Progenitor cell of endocrine pancreas (in vitro differentiated cells): ENCODE measurements at regions not wholly inside any gene's neighbourhood (a gene's known extent, or its start where the extent isn't known, plus 50 kb on each side); places are given as distances from the start of the nearest gene placed in this dataset.

Source experiments
- DNase-seq: peaks from one replicate; pipeline ENCODE4 v3.0.0; 2021; ENCODE audit warnings: low spot score; ENCODE audit not compliant: unreplicated experiment
- H3K27ac Mint-ChIP-seq: 2 replicates; pipeline ENCODE4 v1.8.0; 2021; ENCODE audit warnings: mild to moderate bottlenecking, moderate library complexity, mixed read lengths
- H3K27me3 Mint-ChIP-seq: 2 replicates; pipeline ENCODE4 v1.8.0; 2021; ENCODE audit warnings: mixed read lengths
- H3K36me3 Mint-ChIP-seq: 2 replicates; pipeline ENCODE4 v1.8.0; 2022; ENCODE audit warnings: mixed read lengths; ENCODE audit not compliant: insufficient read depth
- H3K4me1 Mint-ChIP-seq: 2 replicates; pipeline ENCODE4 v1.8.0; 2021; ENCODE audit warnings: low read depth, mixed read lengths
- H3K4me3 Mint-ChIP-seq: 2 replicates; pipeline ENCODE4 v1.8.0; 2021; ENCODE audit warnings: low read depth, mild to moderate bottlenecking, moderate library complexity, mixed read lengths
- H3K9me3 Mint-ChIP-seq: 2 replicates; pipeline ENCODE4 v1.8.0; 2021; ENCODE audit warnings: low read depth, mixed read lengths
- CTCF ChIP-seq: fragments of 200-600 bp; sonication (generic); IDR thresholded peaks from one replicate; pipeline ENCODE4 v1.5.0; 2021; ENCODE audit warnings: antibody characterized with exemption, mild to moderate bottlenecking; ENCODE audit not compliant: unreplicated experiment

- DNase-seq: no peak
- H3K27ac Mint-ChIP-seq: no peak overlapping the region
- TF ChIP-seq CTCF: no peak
- H3K4me3 Mint-ChIP-seq: no peak overlapping the region
- H3K27me3 Mint-ChIP-seq: peaks cover 3% of the 10 kb centered on the region
- no peaks in the 10 kb centered on the region for H3K4me1 Mint-ChIP-seq
- H3K36me3 Mint-ChIP-seq: no peaks in the 10 kb centered on the region
- H3K9me3 Mint-ChIP-seq: peaks cover 2% of the 10 kb centered on the region
These were observed 714.7 kb downstream of the QKI start for GRCh38 chr6:164129218-164129617.

GRCh38 chr6:164128101-164128500 lies 713.6 kb downstream of the QKI start:
- TF ChIP-seq CTCF: no peak
- H3K9me3 Mint-ChIP-seq: peaks cover 2% of the 10 kb centered on the region
- no peak overlapping the region for H3K27ac Mint-ChIP-seq
- H3K36me3 Mint-ChIP-seq: no peaks in the 10 kb centered on the region
- H3K4me1 Mint-ChIP-seq: no peaks in the 10 kb centered on the region
- H3K27me3 Mint-ChIP-seq: peaks cover 3% of the 10 kb centered on the region
- no peak for DNase-seq
- H3K4me3 Mint-ChIP-seq: no peak overlapping the region

GRCh38 chr6:164124986-164125385 lies 710.5 kb downstream of the QKI start:
- H3K4me1 Mint-ChIP-seq: no peaks in the 10 kb centered on the region
- DNase-seq: no peak
- H3K27me3 Mint-ChIP-seq: peaks cover 3% of the 10 kb centered on the region
- TF ChIP-seq CTCF: no peak
- peaks cover 2% of the 10 kb centered on the region for H3K9me3 Mint-ChIP-seq
- no peak overlapping the region for H3K27ac Mint-ChIP-seq
- H3K4me3 Mint-ChIP-seq: no peak overlapping the region
- H3K36me3 Mint-ChIP-seq: no peaks in the 10 kb centered on the region

GRCh38 chr6:164124473-164124872 lies 710.0 kb downstream of the QKI start:
- H3K9me3 Mint-ChIP-seq: peaks cover 2% of the 10 kb centered on the region
- no peak overlapping the region for H3K27ac Mint-ChIP-seq
- DNase-seq: no peak
- H3K36me3 Mint-ChIP-seq: no peaks in the 10 kb centered on the region
- TF ChIP-seq CTCF: no peak
- H3K27me3 Mint-ChIP-seq: peaks cover 3% of the 10 kb centered on the region
- no peak overlapping the region for H3K4me3 Mint-ChIP-seq
- H3K4me1 Mint-ChIP-seq: no peaks in the 10 kb centered on the region

- Mint-ChIP-seq H3K27me3 (no peaks in the 10 kb centered on the region), H3K36me3 (no peaks in the 10 kb centered on the region), H3K9me3 (peaks cover 2% of the 10 kb centered on the region), H3K4me1 (peaks cover 4% of the 10 kb centered on the region), H3K27ac (no peak overlapping the region), H3K4me3 (no peak overlapping the region)
- DNase-seq: no peak
- no peak for TF ChIP-seq CTCF
These were observed 707.6 kb downstream of the QKI start for GRCh38 chr6:164122109-164122508.

GRCh38 chr6:164121527-164121926 lies 707.0 kb downstream of the QKI start:
- Mint-ChIP-seq H3K9me3 (peaks cover 2% of the 10 kb centered on the region), H3K4me1 (peaks cover 7% of the 10 kb centered on the region), H3K27me3 (no peaks in the 10 kb centered on the region), H3K4me3 (no peak overlapping the region), H3K36me3 (no peaks in the 10 kb centered on the region), H3K27ac (no peak overlapping the region)
- no peak for DNase-seq
- no peak for TF ChIP-seq CTCF
